HCT116 (cell line): ENCODE measurements at regions not wholly inside any gene's neighbourhood (a gene's known extent, or its start where the extent isn't known, plus 50 kb on each side); places are given as distances from the start of the nearest gene placed in this dataset.

Experiments
- ATAC-seq: fragments of 200-7000 bp; cut with Tn5 transposase; 2 replicates; pipeline ENCODE4 v1.9.1; 2020; ENCODE audit warnings: mild to moderate bottlenecking, moderate library complexity
- BruUV-seq: library from RNA; stranded (reverse); fragments of 400-500 nt; replicated peaks from 2 replicates; lab custom pipeline; 2021; lab: Mats Ljungman, UMichigan
- CTCF ChIA-PET: fragments of 300-600 bp; sonication (Branson Sonifier 250); formaldehyde crosslinking; loops from one replicate; lab custom pipeline; 2021; ENCODE audit warnings: antibody characterized with exemption; lab: Charles Lee
- POLR2A ChIA-PET: fragments of 300-600, 350-600 bp; sonication (Branson Sonifier 250); formaldehyde crosslinking; loops from one replicate; lab custom pipeline; 2021; ENCODE audit warnings: antibody characterized with exemption; lab: Charles Lee
- RAD21 ChIA-PET, 2 experiments: fragments of 300-600 bp; sonication (Branson Sonifier 250); formaldehyde crosslinking; loops; one replicate each; lab custom pipeline; 2023; ENCODE audit warnings: low total read pairs in 2 of 2; ENCODE audit not compliant: uncharacterized antibody in 2 of 2, unreplicated experiment in 2 of 2, low non-redundant PET in 1 of 2; lab: Charles Lee
- DNase-seq: peaks from one replicate; pipeline ENCODE4 v3.0.0-alpha.2; 2010; ENCODE audit warnings: low read depth, low spot score
- H2AFZ ChIP-seq: fragments of 200-600 bp; shearing (Covaris generic), sonication (generic); 2 replicates; pipeline ENCODE4 v1.6.1; 2017; ENCODE audit warnings: low read depth, mixed run types, mixed read lengths, antibody characterized with exemption, low read length; ENCODE audit not compliant: poor library complexity, severe bottlenecking
- H3K27ac ChIP-seq: 2 replicates; pipeline ENCODE4 v1.5.1; 2012; ENCODE audit warnings: low read depth, low read length
- H3K27me3 ChIP-seq: fragments of 200-600 bp; sonication (generic); 2 replicates; pipeline ENCODE4 v1.6.1; 2016; ENCODE audit warnings: mixed run types, low read length, mixed read lengths; ENCODE audit not compliant: insufficient read depth
- H3K36me3 ChIP-seq, 2 experiments: fragments of 200-500 bp in 1 of 2; fragments of 200-600 bp in 1 of 2; sonication (Bioruptor generic) in 1 of 2; sonication (generic) in 1 of 2; 2 replicates each; pipeline versions ENCODE4 v1.5.1 to v1.6.1; 2014 to 2016; ENCODE audit warnings: low read length in 2 of 2, inconsistent platforms in 1 of 2, mixed read lengths in 1 of 2, mixed run types in 1 of 2; ENCODE audit not compliant: insufficient read depth in 2 of 2, control insufficient read depth in 1 of 2
- H3K4me1 ChIP-seq, 2 experiments: fragments of 200-600 bp in 1 of 2; sonication (generic) in 1 of 2; 2 replicates each; pipeline versions ENCODE4 v1.5.1 to v1.6.1; 2012 to 2017; ENCODE audit warnings: low read length in 2 of 2, inconsistent platforms in 1 of 2, mild to moderate bottlenecking in 1 of 2, mixed read lengths in 1 of 2, mixed run types in 1 of 2, moderate library complexity in 1 of 2; ENCODE audit not compliant: insufficient read depth in 2 of 2, control insufficient read depth in 1 of 2
- H3K4me2 ChIP-seq: fragments of 200-600 bp; sonication (generic); 2 replicates; pipeline ENCODE4 v1.6.1; 2017; ENCODE audit warnings: mixed run types, low read length, mixed read lengths
- H3K4me3 ChIP-seq, 2 experiments: fragments of 200-600 bp in 1 of 2; sonication (generic) in 1 of 2; replicated peaks in 1 of 2; 2 replicates each; pipeline ENCODE4 v1.5.1; 2011 to 2016; ENCODE audit warnings: low read length in 2 of 2, control low read depth in 1 of 2, low read depth in 1 of 2, mild to moderate bottlenecking in 1 of 2, mixed read lengths in 1 of 2, mixed run types in 1 of 2
- H3K79me2 ChIP-seq: fragments of 200-600 bp; sonication (generic); 2 replicates; pipeline ENCODE4 v1.6.1; 2017; ENCODE audit warnings: mild to moderate bottlenecking, mixed run types, low read length, moderate library complexity, mixed read lengths; ENCODE audit not compliant: insufficient read depth
- H3K9ac ChIP-seq: fragments of 200-600 bp; sonication (generic); 2 replicates; pipeline ENCODE4 v1.6.1; 2016; ENCODE audit warnings: low read length, mixed read lengths
- H3K9me2 ChIP-seq: fragments of 200-600 bp; sonication (generic), shearing (Covaris generic); 2 replicates; pipeline ENCODE4 v1.6.1; 2017; ENCODE audit warnings: mixed run types, mild to moderate bottlenecking, moderate library complexity; ENCODE audit not compliant: insufficient read depth
- H3K9me3 ChIP-seq, 2 experiments: fragments of 200-500 bp in 1 of 2; fragments of 200-600 bp in 1 of 2; sonication (Bioruptor generic) in 1 of 2; sonication (generic) in 1 of 2; 2 replicates each; pipeline ENCODE4 v1.6.1; 2014 to 2017; ENCODE audit warnings: low read length in 2 of 2, mixed read lengths in 2 of 2, inconsistent platforms in 1 of 2, low read depth in 1 of 2, mild to moderate bottlenecking in 1 of 2, mixed run types in 1 of 2, moderate library complexity in 1 of 2; ENCODE audit not compliant: control insufficient read depth in 1 of 2, insufficient read depth in 1 of 2
- H4K20me1 ChIP-seq: fragments of 200-600 bp; sonication (generic), shearing (Covaris generic); 2 replicates; pipeline ENCODE4 v1.6.1; 2017; ENCODE audit warnings: mixed run types, mild to moderate bottlenecking, moderate library complexity; ENCODE audit not compliant: insufficient read depth
- ATF3 ChIP-seq: IDR thresholded peaks from 2 replicates; pipeline ENCODE4 v1.6.1; 2012
- CBX3 ChIP-seq: IDR thresholded peaks from 2 replicates; pipeline ENCODE4 v1.6.1; 2012; ENCODE audit warnings: low read depth
- ELF1 ChIP-seq: IDR thresholded peaks from 2 replicates; pipeline ENCODE4 v1.6.1; 2012; ENCODE audit warnings: low read depth, borderline replicate concordance
- EZH2 ChIP-seq: fragments of 200-600 bp; sonication (generic); IDR thresholded peaks from 2 replicates; pipeline ENCODE4 v1.6.1; 2017; ENCODE audit warnings: antibody characterized with exemption, mixed run types
- EZH2phosphoT487 ChIP-seq: fragments of 200-600 bp; IDR thresholded peaks from 2 replicates; pipeline ENCODE4 v1.6.1; 2018; ENCODE audit warnings: antibody characterized with exemption, borderline replicate concordance
- FOSL1 ChIP-seq: IDR thresholded peaks from 2 replicates; pipeline ENCODE4 v1.6.1; 2012; ENCODE audit warnings: low read depth
- POLR2A ChIP-seq: IDR thresholded peaks from 2 replicates; pipeline ENCODE4 v1.7.0; 2011; ENCODE audit warnings: borderline replicate concordance; ENCODE audit not compliant: insufficient read depth, insufficient read length; ENCODE audit errors: extremely low read depth
- RAD21 ChIP-seq: IDR thresholded peaks from 2 replicates; pipeline ENCODE4 v1.6.1; 2012; ENCODE audit warnings: low read depth, mild to moderate bottlenecking
- SIN3A ChIP-seq: IDR thresholded peaks from 2 replicates; pipeline ENCODE4 v1.6.1; 2012; ENCODE audit warnings: low read depth
- SP1 ChIP-seq: IDR thresholded peaks from 2 replicates; pipeline ENCODE4 v1.6.1; 2012; ENCODE audit warnings: low read depth
- SRF ChIP-seq: IDR thresholded peaks from 2 replicates; pipeline ENCODE4 v1.6.1; 2012; ENCODE audit warnings: low read depth
- ZFX ChIP-seq: fragments of 450-650 bp; IDR thresholded peaks from 2 replicates; pipeline ENCODE4 v1.6.1; 2017
- ZNF274 ChIP-seq: fragments of 200-500 bp; sonication (Bioruptor generic); IDR thresholded peaks from 2 replicates; pipeline ENCODE4 v1.6.1; 2014; ENCODE audit warnings: mild to moderate bottlenecking, low read depth, low read length, inconsistent platforms
- intact Hi-C: fragments of 100-400 bp; cut with micrococcal nuclease; formaldehyde crosslinking; loops from 2 replicates; pipeline ENCODE4 v1.10.0; 2022

DNA sequence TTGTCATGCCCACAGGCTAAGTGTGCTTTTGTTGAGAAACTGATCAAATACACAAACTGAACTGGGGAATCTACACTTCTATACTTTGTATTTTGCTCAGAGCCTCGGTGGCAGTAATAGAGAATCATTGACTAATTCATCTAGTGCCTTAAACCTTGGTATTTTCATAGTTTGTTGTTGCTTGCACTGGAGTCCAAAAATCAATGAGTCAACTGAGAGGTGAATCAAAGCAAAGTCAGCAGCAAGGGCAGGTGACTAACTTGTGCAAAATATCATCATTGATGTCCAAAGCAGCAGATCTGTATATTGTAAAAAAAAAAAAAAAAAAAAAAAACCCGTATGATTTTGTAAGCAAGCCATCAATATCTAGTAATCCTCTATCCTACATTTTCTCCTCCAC lies 296.4 kb downstream of the MAP2K6 start:
- Histone ChIP-seq H3K9me2 (no peaks in the 10 kb centered on the region), H3K4me2 (no peak overlapping the region)
- RAD21 ChIA-PET, result no interaction called here

GRCh38 chr17:69711541-69711940 lies 297.0 kb downstream of the MAP2K6 start:
- no peak overlapping the region for H3K4me3 ChIP-seq
- POLR2A ChIA-PET, result no interaction called here
- H3K79me2 ChIP-seq, result no peaks in the 10 kb centered on the region
- intact Hi-C loops, result no loop called here
- TF ChIP-seq POLR2A, result no peak
- TF ChIP-seq ATF3, result no peak
- no peak for TF ChIP-seq FOSL1
- TF ChIP-seq RAD21, result no peak
- TF ChIP-seq EZH2phosphoT487, result no peak
- no peak for TF ChIP-seq ZNF274
- no peak for TF ChIP-seq SP1
- no peak for TF ChIP-seq ELF1
- TF ChIP-seq CBX3, result no peak
- TF ChIP-seq SIN3A, result no peak
- TF ChIP-seq EZH2, result no peak
- no peak for TF ChIP-seq ZFX
- TF ChIP-seq SRF, result no peak
- no peaks in the 10 kb centered on the region for H3K4me1 ChIP-seq
- H4K20me1 ChIP-seq, result no peaks in the 10 kb centered on the region
- H3K4me2 ChIP-seq, result no peak overlapping the region
- ATAC-seq (no peak), DNase-seq (no peak)
- no peaks in the 10 kb centered on the region for H3K9me2 ChIP-seq
- RAD21 ChIA-PET, result no interaction called here
- H3K36me3 ChIP-seq, result no peaks in the 10 kb centered on the region
- H3K9ac ChIP-seq, result no peak overlapping the region
- no peak overlapping the region for H2AFZ ChIP-seq
- H3K27me3 ChIP-seq, result no peaks in the 10 kb centered on the region
- no peak overlapping the region for H3K27ac ChIP-seq
- CTCF ChIA-PET, result no interaction called here
- no peaks in the 10 kb centered on the region; a peak in 1 of 4 replicates for H3K9me3 ChIP-seq
- no TSS peak for BruUV-seq

More for the DNA sequence above, 296.4 kb downstream of the MAP2K6 start:
- no peak overlapping the region for H3K27ac ChIP-seq
- POLR2A ChIA-PET, result no interaction called here
- DNase-seq (no peak), ATAC-seq (no peak)
- intact Hi-C loops, result no loop called here
- TF ChIP-seq RAD21, result no peak
- H2AFZ ChIP-seq, result no peak overlapping the region
- H4K20me1 ChIP-seq, result no peaks in the 10 kb centered on the region
- no peaks in the 10 kb centered on the region; a peak in 1 of 4 replicates for H3K9me3 ChIP-seq
- no peak overlapping the region for H3K4me3 ChIP-seq
- CTCF ChIA-PET, result no interaction called here
- H3K27me3 ChIP-seq, result no peaks in the 10 kb centered on the region
- H3K9ac ChIP-seq, result no peak overlapping the region
- BruUV-seq, result no TSS peak
- no peaks in the 10 kb centered on the region for H3K36me3 ChIP-seq
- no peaks in the 10 kb centered on the region for H3K4me1 ChIP-seq
- H3K79me2 ChIP-seq, result no peaks in the 10 kb centered on the region
